A549 (cell line): ENCODE measurements at regions not wholly inside any gene's neighbourhood (a gene's known extent, or its start where the extent isn't known, plus 50 kb on each side); places are given as distances from the start of the nearest gene placed in this dataset.

Experiments
- ATAC-seq, 2 experiments: fragments of 200-7000 bp in 1 of 2; fragments of >200 bp in 1 of 2; cut with Nextera tagmentation in 1 of 2; cut with Tn5 transposase in 1 of 2; 3 replicates each; pipeline versions ENCODE4 v1.8.0 to v1.9.1; 2018 to 2020; ENCODE audit warnings: mild to moderate bottlenecking in 1 of 2, moderate library complexity in 1 of 2
- CTCF ChIA-PET: fragments of 300-600 bp; sonication (Branson Sonifier 250); formaldehyde crosslinking; extraction: SDS; loops from one replicate; lab custom pipeline; 2021; ENCODE audit warnings: antibody characterized with exemption, inconsistent platforms; lab: Yijun Ruan, JAX
- POLR2A ChIA-PET: fragments of 350-600 bp; formaldehyde crosslinking; extraction: SDS; loops from one replicate; lab custom pipeline; 2021; ENCODE audit warnings: antibody characterized with exemption, inconsistent platforms; lab: Yijun Ruan, JAX
- DNase-seq, 2 experiments: peaks; one replicate each; pipeline versions ENCODE4 v3.0.0 to v3.0.0-alpha.2; 2011 to 2016; ENCODE audit warnings: low read depth in 1 of 2, low spot score in 1 of 2
- FAIRE-seq: peaks from 2 replicates; lab custom pipeline; 2011; peaks lifted over from hg19 to GRCh38; lab: Jason Lieb, UNC
- H3K27ac ChIP-seq, 2 experiments: fragments of >200 bp; sonication (Bioruptor Twin); formaldehyde crosslinking; 3 replicates each; pipeline ENCODE4 v1.5.1; 2016 to 2017
- H3K4me1 ChIP-seq: fragments of >200 bp; sonication (Bioruptor Twin); formaldehyde crosslinking; 3 replicates; pipeline ENCODE4 v1.6.1; 2016
- H3K4me2 ChIP-seq: fragments of >200 bp; sonication (Bioruptor Twin); formaldehyde crosslinking; 3 replicates; pipeline ENCODE4 v1.6.1; 2016
- H3K4me3 ChIP-seq: fragments of >200 bp; sonication (Bioruptor Twin); formaldehyde crosslinking; 3 replicates; pipeline ENCODE4 v1.5.1; 2016
- H3K9me3 ChIP-seq: fragments of >200 bp; sonication (Bioruptor Twin); formaldehyde crosslinking; 3 replicates; pipeline ENCODE4 v1.6.1; 2016
- BCL3 ChIP-seq: fragments of >200 bp; sonication (Bioruptor Twin); formaldehyde crosslinking; IDR thresholded peaks from 3 replicates; pipeline ENCODE4 v1.6.1; 2016
- BHLHE40 ChIP-seq: IDR thresholded peaks from 2 replicates; pipeline ENCODE4 v1.6.1; 2012; ENCODE audit warnings: low read depth, low read length, inconsistent platforms
- CBX2 ChIP-seq: fragments of 200-600 bp; sonication (generic); IDR thresholded peaks from 2 replicates; pipeline ENCODE4 v1.6.1; 2016; ENCODE audit warnings: low read depth, mild to moderate bottlenecking, borderline replicate concordance
- CHD2 ChIP-seq: fragments of 150-350 bp; IDR thresholded peaks from 2 replicates; pipeline ENCODE4 v1.6.1; 2014; ENCODE audit warnings: low read length; ENCODE audit not compliant: partially characterized antibody
- CHD4 ChIP-seq: fragments of 200-600 bp; sonication (generic); IDR thresholded peaks from 2 replicates; pipeline ENCODE4 v1.6.1; 2016; ENCODE audit warnings: antibody characterized with exemption, mild to moderate bottlenecking, borderline replicate concordance
- CTCF ChIP-seq: fragments of >200 bp; sonication (Bioruptor Twin); formaldehyde crosslinking; IDR thresholded peaks from 3 replicates; pipeline ENCODE4 v1.5.1; 2016
- EHMT2 ChIP-seq: fragments of 200-600 bp; sonication (generic); IDR thresholded peaks from 2 replicates; pipeline ENCODE4 v1.6.1; 2016; ENCODE audit warnings: antibody characterized with exemption, low read depth, mild to moderate bottlenecking, moderate library complexity
- ELK1 ChIP-seq: fragments of 150-350 bp; IDR thresholded peaks from 2 replicates; pipeline ENCODE4 v1.6.1; 2014; ENCODE audit warnings: low read depth, mild to moderate bottlenecking, low read length
- EP300 ChIP-seq, 2 experiments: fragments of >200 bp; sonication (Bioruptor Twin); formaldehyde crosslinking; IDR thresholded peaks; 2 replicates in 1 of 2; 3 replicates in 1 of 2; pipeline ENCODE4 v1.6.1; 2016 to 2017
- FOSB ChIP-seq: fragments of 250-450 bp; sonication (Bioruptor Pico); IDR thresholded peaks from 2 replicates; pipeline ENCODE4 v1.5.0; 2020; ENCODE audit warnings: mild to moderate bottlenecking, moderate library complexity
- FOSL2 ChIP-seq, 2 experiments: fragments of 450-650 bp in 1 of 2; fragments of >200 bp in 1 of 2; sonication (Bioruptor Twin) in 1 of 2; formaldehyde crosslinking; IDR thresholded peaks; 2 replicates each; pipeline versions ENCODE4 v1.5.0 to v1.6.1; 2016 to 2020; ENCODE audit warnings: mild to moderate bottlenecking in 1 of 2, moderate library complexity in 1 of 2
- FOXS1 ChIP-seq: fragments of 250-450 bp; sonication (Bioruptor Pico); IDR thresholded peaks from 2 replicates; pipeline ENCODE4 v1.5.0; 2020; ENCODE audit warnings: mild to moderate bottlenecking, moderate library complexity
- HDAC2 ChIP-seq: fragments of 200-600 bp; sonication (generic); IDR thresholded peaks from 2 replicates; pipeline ENCODE4 v1.6.1; 2016
- HMGXB4 ChIP-seq: fragments of 250-450 bp; sonication (Bioruptor Pico); IDR thresholded peaks from 2 replicates; pipeline ENCODE4 v1.5.0; 2021; ENCODE audit warnings: mild to moderate bottlenecking, moderate library complexity, borderline replicate concordance
- HOXA7 ChIP-seq: fragments of 250-450 bp; sonication (Bioruptor Pico); IDR thresholded peaks from 2 replicates; pipeline ENCODE4 v1.5.0; 2020; ENCODE audit warnings: mild to moderate bottlenecking, moderate library complexity
- HOXB13 ChIP-seq: fragments of 250-450 bp; sonication (Bioruptor Pico); IDR thresholded peaks from 2 replicates; pipeline ENCODE4 v1.5.0; 2020; ENCODE audit warnings: low read depth, mild to moderate bottlenecking, moderate library complexity
- HOXB5 ChIP-seq: fragments of 250-450 bp; sonication (Bioruptor Pico); IDR thresholded peaks from 2 replicates; pipeline ENCODE4 v1.5.0; 2020; ENCODE audit warnings: mild to moderate bottlenecking, moderate library complexity
- KDM5A ChIP-seq: fragments of 200-600 bp; sonication (generic); IDR thresholded peaks from 2 replicates; pipeline ENCODE4 v1.6.1; 2016; ENCODE audit warnings: antibody characterized with exemption, mild to moderate bottlenecking
- MAFK ChIP-seq: fragments of 450-650 bp; IDR thresholded peaks from 2 replicates; pipeline ENCODE4 v1.6.1; 2014; ENCODE audit not compliant: partially characterized antibody
- NFE2L2 ChIP-seq: fragments of 150-350 bp; conservative IDR thresholded peaks from 2 replicates; pipeline ENCODE4 v1.6.1; 2014; ENCODE audit warnings: low read length
- NPAS2 ChIP-seq: fragments of 250-450 bp; sonication (Bioruptor Pico); IDR thresholded peaks from 2 replicates; pipeline ENCODE4 v1.8.0; 2022; ENCODE audit warnings: mild to moderate bottlenecking, moderate library complexity, borderline replicate concordance
- NR3C1 ChIP-seq: fragments of >200 bp; sonication (Bioruptor Twin); formaldehyde crosslinking; IDR thresholded peaks from 3 replicates; pipeline ENCODE4 v1.6.1; 2017
- RCOR1 ChIP-seq: fragments of 150-350 bp; IDR thresholded peaks from 2 replicates; pipeline ENCODE4 v1.6.1; 2014; ENCODE audit warnings: antibody characterized with exemption, low read length, low read depth
- SMC3 ChIP-seq: fragments of >200 bp; sonication (Bioruptor Twin); formaldehyde crosslinking; IDR thresholded peaks from 3 replicates; pipeline ENCODE4 v1.6.1; 2018; ENCODE audit warnings: inconsistent platforms
- SREBF2 ChIP-seq: fragments of 450-650 bp; IDR thresholded peaks from 2 replicates; pipeline ENCODE4 v1.6.1; 2014; ENCODE audit warnings: mild to moderate bottlenecking, moderate library complexity
- USF2 ChIP-seq: fragments of 450-650 bp; IDR thresholded peaks from 2 replicates; pipeline ENCODE4 v1.6.1; 2014; ENCODE audit warnings: antibody characterized with exemption
- ZNF302 ChIP-seq: fragments of 250-450 bp; sonication (Bioruptor Pico); IDR thresholded peaks from 2 replicates; pipeline ENCODE4 v1.9.0; 2021; ENCODE audit warnings: inconsistent platforms, mild to moderate bottlenecking, moderate library complexity
- WGBS: methylation state at CpG from one replicate; pipeline ENCODE4 v1.1.6; 2017; ENCODE audit errors: missing lambda C conversion rate; 5-methylcytosine and 5-hydroxymethylcytosine counted together

- TF ChIP-seq NFE2L2 (no peak), HOXB13 (CRISPR knock-in tag) (no peak), CHD4 (no peak), SMC3 (no peak), SREBF2 (no peak), FOXS1 (no peak), BCL3 (no peak), HOXB5 (no peak), HDAC2 (no peak), BHLHE40 (no peak), EP300 (IDR thresholded peaks at IDR 0.05) (no peak)
These were observed 402.7 kb downstream of the HNRNPD start (continued) for GRCh38 chr4:81971061-81971460.

- no peaks in the 10 kb centered on the region for H3K9me3 ChIP-seq
- ChIA-PET CTCF (no interaction called here), POLR2A (no interaction called here)
- DNase-seq: no peak
- ATAC-seq: no peak
- TF ChIP-seq ZNF302 (CRISPR knock-in tag) (no peak), KDM5A (no peak), HOXA7 (CRISPR knock-in tag) (no peak), CHD2 (no peak), NPAS2 (no peak), BHLHE40 (no peak), HOXB13 (CRISPR knock-in tag) (no peak), FOSL2 (IDR thresholded peaks at IDR 0.05) (no peak), FOSL2 (CRISPR knock-in tag; IDR thresholded peaks at IDR 0.05) (no peak), ELK1 (no peak), USF2 (no peak), HOXB5 (no peak), CBX2 (no peak), NFE2L2 (no peak), FOXS1 (no peak), SREBF2 (no peak)
- WGBS: 85% methylated on average over 1 of the region's 1 CpG
- no peak for FAIRE-seq
- H3K4me2 ChIP-seq: no peak overlapping the region
- H3K4me3 ChIP-seq: no peak overlapping the region
- no peak overlapping the region for H3K27ac ChIP-seq
- no peaks in the 10 kb centered on the region for H3K4me1 ChIP-seq
These were observed 403.3 kb downstream of the HNRNPD start for GRCh38 chr4:81970454-81970853.

- H3K4me1 ChIP-seq: no peaks in the 10 kb centered on the region
- H3K9me3 ChIP-seq: no peaks in the 10 kb centered on the region
- no peak overlapping the region for H3K27ac ChIP-seq
- ChIA-PET POLR2A (no interaction called here), CTCF (no interaction called here)
- no peak overlapping the region for H3K4me2 ChIP-seq
- no peak for ATAC-seq
- no peak overlapping the region for H3K4me3 ChIP-seq
- DNase-seq: no peak
- FAIRE-seq: no peak
- TF ChIP-seq EHMT2: no peak
- TF ChIP-seq CTCF: no peak
- no peak for TF ChIP-seq FOSB (CRISPR knock-in tag)
- no peak for TF ChIP-seq HMGXB4 (CRISPR knock-in tag)
- no peak for TF ChIP-seq RCOR1
- no peak for TF ChIP-seq NR3C1
- no peak for TF ChIP-seq SMC3
- TF ChIP-seq MAFK: no peak
- TF ChIP-seq, all 56 proteins: peak for 0
- 0% methylated on average over 2 of the region's 2 CpGs for WGBS
These were observed 407.1 kb downstream of the HNRNPD start for GRCh38 chr4:81966676-81967075.
